NCI-H2029 treated with DMSO at 0.1 percent for 48 hours (cell line): ENCODE measurements at regions not wholly inside any gene's neighbourhood (a gene's known extent, or its start where the extent isn't known, plus 50 kb on each side); places are given as distances from the start of the nearest gene placed in this dataset.

ENCODE experiments used
- DNase-seq: peaks from one replicate; lab custom pipeline; 2025; lab: John Stamatoyannopoulos, UW

GRCh38 chr22:49108636-49109315, 718.9 kb downstream of the BRD1 start:
- DNase-seq: no peak

- no peak for DNase-seq
Measured at GRCh38 chr22:49107961-49108530, 719.6 kb downstream of the BRD1 start.

DNA sequence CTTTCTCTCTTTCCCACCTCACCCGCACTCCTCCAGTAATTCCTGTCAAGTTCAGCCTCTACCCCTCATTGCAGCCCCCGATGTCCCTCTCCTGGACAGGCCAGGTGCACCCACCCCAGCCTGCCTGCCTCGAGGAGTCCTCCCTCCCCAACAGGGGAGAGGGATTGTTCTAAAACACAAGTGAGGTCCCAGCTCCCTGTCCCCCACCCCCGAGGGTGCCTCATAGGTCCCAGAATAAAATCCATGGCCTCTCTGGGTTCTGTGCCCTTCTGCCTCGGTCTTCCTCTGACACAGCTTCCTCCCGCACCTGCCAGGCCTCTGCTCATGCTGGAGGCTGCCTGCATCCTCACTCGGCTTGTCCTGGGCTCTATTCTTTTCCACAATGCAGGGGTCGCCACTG, 720.1 kb downstream of the BRD1 start:
- DNase-seq: no peak

GRCh38 chr22:49106842-49107152, 720.9 kb downstream of the BRD1 start:
- no peak for DNase-seq

DNA sequence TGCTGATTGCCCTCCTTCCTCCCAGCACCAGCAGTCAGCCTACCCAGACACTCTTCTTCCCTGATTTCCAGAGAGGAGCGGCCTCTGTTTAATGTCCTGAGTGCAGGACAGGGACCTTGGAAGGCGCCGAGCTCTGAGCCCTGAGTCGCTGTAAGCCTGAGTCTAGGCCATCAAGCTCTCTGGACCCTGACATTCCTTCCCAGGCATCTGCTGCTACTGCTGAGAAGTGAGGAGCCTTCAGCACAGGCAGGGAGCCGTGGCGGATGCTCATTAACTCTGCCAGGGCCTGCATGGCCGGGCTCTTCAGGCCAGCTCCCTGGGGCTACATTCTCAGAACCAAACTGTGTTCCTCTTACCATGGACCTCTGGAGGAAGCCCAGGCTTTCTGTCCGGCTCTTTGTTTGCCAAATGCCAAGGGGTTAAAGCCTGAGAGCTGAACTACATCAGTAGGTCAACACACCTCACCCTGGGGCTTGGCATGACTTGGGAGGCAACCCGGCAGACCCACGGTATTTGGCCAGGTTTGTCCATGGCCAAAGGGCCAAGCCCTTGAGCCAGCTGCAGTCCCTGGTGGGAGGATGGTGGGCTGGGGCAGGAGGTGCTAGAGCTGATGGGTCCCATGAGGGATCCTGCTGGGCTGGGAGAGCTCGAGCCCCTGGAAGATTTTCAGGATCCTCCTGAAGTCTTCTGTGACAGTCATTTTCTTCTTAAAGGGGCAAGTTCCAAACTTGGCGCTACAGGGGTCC, 721.4 kb downstream of the BRD1 start:
- peak; percentile 42 for DNase-seq

GRCh38 chr22:49104434-49104833, 723.2 kb downstream of the BRD1 start:
- DNase-seq: no peak

DNA sequence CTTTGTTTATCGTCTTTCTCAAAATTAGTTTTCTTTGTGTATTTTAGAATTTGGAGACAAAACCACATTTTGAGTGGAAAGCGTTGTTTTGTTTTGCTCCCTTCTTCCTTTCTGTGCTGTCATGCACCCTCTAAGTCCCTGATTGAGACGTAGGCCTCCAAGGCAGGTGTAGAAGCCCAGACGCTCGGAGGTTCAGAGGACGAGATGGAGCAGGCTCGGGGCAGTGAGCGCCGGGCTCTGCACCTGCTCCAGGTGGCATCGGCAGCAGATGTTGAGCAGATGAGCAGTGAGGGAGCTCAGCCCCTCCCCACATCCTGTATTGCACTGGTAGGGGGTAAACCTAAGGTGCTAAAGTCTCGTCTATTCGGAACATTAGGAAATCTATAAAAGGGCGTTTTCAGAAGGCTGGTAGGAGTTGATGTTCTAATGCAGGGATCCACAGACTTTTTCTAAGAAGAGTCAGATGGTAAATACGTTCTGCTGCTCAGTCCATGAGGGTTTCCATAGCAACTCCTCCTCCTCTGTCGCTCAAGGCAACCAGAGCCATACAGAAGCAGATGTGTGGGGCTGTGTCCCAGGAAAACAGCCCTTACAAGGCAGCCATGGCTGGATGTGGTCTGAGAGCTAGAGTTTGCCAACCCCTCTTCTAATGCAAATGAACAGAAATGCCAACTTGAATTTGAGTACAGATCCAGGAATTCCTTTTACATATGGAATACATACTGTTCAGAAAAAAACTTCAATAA, 724.2 kb downstream of the BRD1 start:
- DNase-seq: peak; percentile 83

DNA sequence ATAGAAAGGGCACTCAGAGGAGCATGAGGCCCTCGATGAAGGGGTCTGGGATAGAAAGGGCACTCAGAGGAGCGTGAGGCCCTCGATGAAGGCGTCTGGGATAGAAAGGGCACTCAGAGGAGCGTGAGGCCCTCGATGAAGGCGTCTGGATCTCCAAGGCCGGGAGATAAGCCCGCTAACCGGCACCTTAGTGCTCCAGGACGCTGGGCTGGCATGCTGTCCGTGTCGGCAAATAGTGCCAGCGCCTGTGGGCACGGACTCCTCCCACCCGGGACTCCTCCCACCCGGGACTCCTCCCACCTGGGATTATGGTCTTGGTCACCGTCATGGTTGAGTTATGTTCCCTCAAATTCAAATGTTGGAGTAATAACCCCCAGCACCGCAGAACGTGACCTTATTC, 725.3 kb downstream of the BRD1 start:
- DNase-seq: no peak

- no peak for DNase-seq
Measured at GRCh38 chr22:49101873-49102272, 725.8 kb downstream of the BRD1 start.

DNA sequence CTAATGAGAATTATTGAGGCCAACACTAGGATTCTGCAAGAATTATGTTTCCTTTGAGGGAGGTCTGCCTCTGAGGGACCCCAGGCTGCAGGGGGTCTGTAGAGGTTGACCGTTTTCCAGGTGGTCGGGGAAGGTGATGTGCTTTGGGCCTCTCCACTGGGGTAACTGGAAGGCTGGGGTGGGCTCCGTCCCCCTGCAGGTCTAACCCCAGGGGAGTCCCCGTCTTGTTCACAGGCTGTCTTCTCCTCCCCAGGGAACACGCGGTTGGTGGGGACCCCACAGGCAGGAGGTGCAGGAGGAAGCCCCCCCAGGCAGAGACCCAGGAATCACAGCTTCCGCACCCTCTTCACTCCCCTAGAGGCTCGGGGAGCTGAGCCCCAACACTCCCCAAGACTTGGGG, 726.4 kb downstream of the BRD1 start:
- no peak for DNase-seq

GRCh38 chr22:49100773-49101172, 726.9 kb downstream of the BRD1 start:
- DNase-seq: no peak

- DNase-seq: no peak
Measured at GRCh38 chr22:49100316-49100715, 727.4 kb downstream of the BRD1 start.

- DNase-seq: no peak
Measured at GRCh38 chr22:49099496-49100124, 728.1 kb downstream of the BRD1 start.

GRCh38 chr22:49099089-49099488, 728.6 kb downstream of the BRD1 start:
- DNase-seq: no peak

DNA sequence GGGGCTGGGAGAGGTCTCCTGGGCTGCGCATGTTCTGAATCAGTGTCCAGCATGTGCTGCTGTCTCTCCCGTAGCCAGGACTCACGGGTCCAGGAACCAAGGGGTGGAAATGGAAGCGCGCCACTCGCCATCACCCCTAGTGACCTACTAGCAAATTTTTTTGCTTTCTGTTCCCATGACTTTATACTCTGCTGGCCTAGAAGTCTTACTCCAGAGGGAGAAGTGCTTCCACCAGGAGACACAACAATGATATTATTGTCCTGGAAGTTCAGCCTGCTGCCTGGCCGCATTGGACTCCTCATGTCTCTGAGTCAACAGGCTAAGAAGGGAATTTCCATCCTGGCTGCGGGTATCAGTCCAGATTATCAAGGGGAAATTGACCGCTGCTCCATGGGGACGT, 729.7 kb downstream of the BRD1 start:
- DNase-seq: no peak

DNA sequence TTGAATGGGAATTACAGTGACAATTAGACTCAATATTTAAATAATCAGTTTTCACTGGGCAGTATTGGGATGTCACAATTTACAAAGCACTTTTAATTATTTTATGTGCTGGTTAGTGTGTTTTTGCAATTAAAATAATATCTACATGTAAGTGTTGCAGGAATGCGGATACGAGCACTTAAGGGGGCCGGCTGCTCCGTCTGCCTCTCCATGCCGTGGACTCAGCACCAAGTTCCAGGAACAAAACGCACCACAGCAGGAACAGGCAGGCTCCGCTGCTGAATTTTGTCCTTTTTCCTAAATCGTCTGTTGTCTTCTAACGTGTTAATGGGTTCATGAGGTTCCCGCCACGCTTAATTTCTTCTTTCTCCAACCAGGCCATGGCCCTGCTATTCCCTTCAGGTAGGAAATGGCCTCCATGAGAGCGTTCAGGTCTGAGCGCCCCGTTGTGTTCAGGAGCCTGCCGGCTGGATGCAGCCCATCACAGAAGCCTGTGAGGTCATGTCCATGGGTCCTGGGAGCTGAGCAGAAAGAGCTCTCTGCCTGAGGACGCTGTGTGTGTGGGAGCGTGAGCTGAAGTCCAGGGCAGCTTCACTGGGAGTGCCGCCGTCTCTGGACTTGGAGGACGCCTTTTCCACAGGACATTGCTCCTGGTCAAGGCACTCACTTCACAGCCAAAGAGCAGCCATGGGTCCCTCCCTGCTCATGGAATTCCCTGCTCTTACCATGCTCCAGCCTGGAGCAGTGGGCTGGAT, 730.3 kb downstream of the BRD1 start:
- DNase-seq: no peak

GRCh38 chr22:49096476-49096875, 731.2 kb downstream of the BRD1 start:
- no peak for DNase-seq

DNA sequence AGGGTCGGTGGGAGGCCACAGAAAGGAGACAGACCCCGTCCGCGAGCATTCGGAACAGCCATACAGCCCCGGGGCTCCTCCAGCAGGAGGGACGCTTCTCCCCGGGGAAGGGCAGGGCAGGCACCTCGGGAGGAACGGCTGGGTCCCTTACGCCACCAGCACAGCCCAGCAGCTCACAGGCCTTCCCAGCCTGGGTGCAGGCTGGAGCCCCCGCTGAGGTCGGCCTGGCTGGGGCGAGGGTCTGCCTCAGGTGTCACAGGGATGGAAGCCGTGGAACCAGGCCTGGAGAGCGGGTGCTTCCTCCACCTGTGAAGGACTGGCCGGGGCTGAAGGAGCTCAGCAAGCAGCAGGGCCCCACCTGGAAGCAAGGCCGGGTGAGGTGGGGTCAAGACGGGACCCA, 732.3 kb downstream of the BRD1 start:
- DNase-seq: no peak

GRCh38 chr22:49094858-49095257, 732.8 kb downstream of the BRD1 start:
- no peak for DNase-seq

DNA sequence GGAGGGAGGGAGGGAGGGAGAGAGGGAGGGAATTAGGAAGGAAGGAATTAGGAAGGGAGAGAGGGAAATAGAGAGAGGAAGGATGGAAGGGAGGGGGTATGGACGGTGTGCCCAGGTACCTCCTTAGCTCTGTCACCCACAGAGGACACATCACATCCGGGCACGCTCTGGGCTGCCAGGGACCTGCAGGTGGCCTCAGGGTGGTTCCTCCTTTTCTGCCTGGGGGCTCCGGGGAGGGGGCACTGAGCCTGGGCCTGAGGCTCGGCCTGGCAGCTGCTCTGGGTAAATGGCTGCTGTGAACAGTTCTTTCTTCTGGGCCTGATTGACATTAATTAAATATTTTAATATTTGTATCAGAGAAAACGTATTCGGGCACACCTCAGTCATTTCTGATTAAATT, 733.5 kb downstream of the BRD1 start:
- no peak for DNase-seq

DNA sequence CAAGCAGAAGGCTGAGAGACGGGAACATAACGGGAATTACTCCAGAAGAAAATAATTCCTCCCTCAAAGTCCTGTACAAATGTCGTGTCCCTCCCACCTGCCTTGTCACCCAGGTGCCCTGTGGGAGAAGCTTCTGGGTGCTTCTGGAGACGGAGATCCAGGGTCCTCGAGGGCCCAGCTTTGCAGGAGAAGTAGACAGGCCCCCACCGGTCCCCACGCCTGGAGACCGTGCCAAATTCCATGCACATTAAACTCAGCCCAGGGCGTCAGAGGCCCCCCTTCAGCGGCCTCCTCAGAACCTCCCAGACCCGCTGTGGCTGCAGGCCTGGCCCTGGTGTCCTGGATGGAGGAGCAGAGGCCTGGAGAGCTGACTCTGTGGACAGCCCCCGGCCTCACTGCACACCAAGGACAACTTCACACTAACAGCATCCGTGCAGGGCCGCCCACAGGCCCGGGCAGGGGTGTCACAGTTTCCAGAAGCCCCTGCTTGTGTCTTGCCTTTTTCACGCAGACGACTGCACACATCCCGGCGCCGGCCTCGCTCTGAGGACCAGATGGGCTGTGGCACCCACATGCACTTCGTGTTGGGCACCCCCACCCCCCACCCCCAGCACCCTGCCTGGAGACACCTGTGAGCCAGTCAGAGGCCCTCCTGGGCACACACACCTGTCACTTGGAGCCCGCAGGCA, 734.3 kb downstream of the BRD1 start:
- DNase-seq: no peak
